NB4 (cell line): ENCODE measurements at regions not wholly inside any gene's neighbourhood (a gene's known extent, or its start where the extent isn't known, plus 50 kb on each side); places are given as distances from the start of the nearest gene placed in this dataset.

Experiments
- DNase-seq: peaks from one replicate; pipeline ENCODE4 v3.0.0; 2010; ENCODE audit warnings: low read depth
- H3K4me3 ChIP-seq: one replicate; pipeline ENCODE4 v1.5.1; 2011; ENCODE audit warnings: mild to moderate bottlenecking, low read depth, low read length, moderate library complexity
- CTCF ChIP-seq: IDR thresholded peaks from one replicate; pipeline ENCODE4 v1.5.1; 2012; ENCODE audit warnings: low read depth, low read length
- MAX ChIP-seq: IDR thresholded peaks from 2 replicates; pipeline ENCODE4 v1.6.1; 2011; ENCODE audit warnings: low read depth, low read length
- MYC ChIP-seq: IDR thresholded peaks from 2 replicates; pipeline ENCODE4 v1.6.1; 2011; ENCODE audit warnings: low read depth, low read length
- POLR2A ChIP-seq: IDR thresholded peaks from 2 replicates; pipeline ENCODE4 v1.6.1; 2011; ENCODE audit warnings: mild to moderate bottlenecking; ENCODE audit not compliant: insufficient read length; ENCODE audit errors: extremely low read depth

GRCh38 chr20:39888310-39888709, 800.7 kb downstream of the MAFB start:
- TF ChIP-seq MAX (no peak), POLR2A (no peak), MYC (no peak), CTCF (no peak)
- H3K4me3 ChIP-seq, result no peak overlapping the region
- DNase-seq, result no peak

- TF ChIP-seq CTCF (no peak), MAX (no peak), POLR2A (no peak), MYC (no peak)
- DNase-seq, result peak; percentile 5
- H3K4me3 ChIP-seq, result no peak overlapping the region
These were observed 802.3 kb downstream of the MAFB start for GRCh38 chr20:39886650-39887190.

- peak; percentile 73 for DNase-seq
- H3K4me3 ChIP-seq, result no peak overlapping the region
- TF ChIP-seq MYC (no peak), MAX (peak; percentile 37; the same call in 1 of the 2 replicates), POLR2A (no peak), CTCF (peak; percentile 65)
These were observed 802.9 kb downstream of the MAFB start for GRCh38 chr20:39885975-39886649.

GRCh38 chr20:39882806-39883205, 806.2 kb downstream of the MAFB start:
- DNase-seq, result no peak

GRCh38 chr20:39880890-39881289, 808.1 kb downstream of the MAFB start:
- TF ChIP-seq MAX (no peak), MYC (no peak), CTCF (peak; percentile 63)
- peak; percentile 49 for DNase-seq
- H3K4me3 ChIP-seq, result no peak overlapping the region

More at GRCh38 chr20:39882806-39883205, 806.2 kb downstream of the MAFB start:
- no peak overlapping the region for H3K4me3 ChIP-seq
- TF ChIP-seq MYC (no peak), CTCF (no peak), MAX (no peak), POLR2A (no peak)
